Fibroblast of villous mesenchyme (primary cell): ENCODE measurements at regions not wholly inside any gene's neighbourhood (a gene's known extent, or its start where the extent isn't known, plus 50 kb on each side); places are given as distances from the start of the nearest gene placed in this dataset.
"Not testable (repeated sequence)": the region's sequence is repeated elsewhere in the genome, so short reads cannot be mapped to it uniquely, and the experiment has no call there.

Experiments used
- DNase-seq: peaks from one replicate; pipeline ENCODE4 v3.0.0-alpha.2; 2010; ENCODE audit warnings: low read depth
- H3K4me3 ChIP-seq: 2 replicates; pipeline ENCODE4 v1.5.1; 2011; ENCODE audit warnings: low read depth, mild to moderate bottlenecking, low read length
- TF ChIP-seq, protein P1 (sequence below): IDR thresholded peaks from 2 replicates; pipeline ENCODE4 v1.5.1; 2012; ENCODE audit warnings: low read depth, mild to moderate bottlenecking, low read length; ENCODE audit not compliant: insufficient read depth

DNA sequence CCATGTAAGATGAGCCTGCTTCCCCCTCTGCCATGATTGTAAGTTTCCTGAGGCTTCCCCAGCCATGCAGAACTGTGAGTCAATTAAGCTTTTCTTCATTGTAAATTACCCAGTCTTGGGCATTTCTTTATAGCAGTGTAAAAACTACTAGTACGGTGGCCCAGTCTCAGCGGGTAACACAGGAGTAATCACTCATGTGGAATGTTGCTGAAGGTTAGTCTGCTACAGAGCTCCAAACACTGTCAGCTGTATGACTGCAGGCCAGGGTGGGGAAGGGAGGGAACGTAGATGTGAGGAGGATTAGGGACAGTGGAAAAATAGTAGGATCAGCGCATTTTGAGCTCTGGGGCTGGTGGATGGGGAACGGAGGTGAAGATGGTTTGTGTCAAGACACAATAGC, 711.2 kb upstream of the SOX11 start:
- TF ChIP-seq, protein P1, sequence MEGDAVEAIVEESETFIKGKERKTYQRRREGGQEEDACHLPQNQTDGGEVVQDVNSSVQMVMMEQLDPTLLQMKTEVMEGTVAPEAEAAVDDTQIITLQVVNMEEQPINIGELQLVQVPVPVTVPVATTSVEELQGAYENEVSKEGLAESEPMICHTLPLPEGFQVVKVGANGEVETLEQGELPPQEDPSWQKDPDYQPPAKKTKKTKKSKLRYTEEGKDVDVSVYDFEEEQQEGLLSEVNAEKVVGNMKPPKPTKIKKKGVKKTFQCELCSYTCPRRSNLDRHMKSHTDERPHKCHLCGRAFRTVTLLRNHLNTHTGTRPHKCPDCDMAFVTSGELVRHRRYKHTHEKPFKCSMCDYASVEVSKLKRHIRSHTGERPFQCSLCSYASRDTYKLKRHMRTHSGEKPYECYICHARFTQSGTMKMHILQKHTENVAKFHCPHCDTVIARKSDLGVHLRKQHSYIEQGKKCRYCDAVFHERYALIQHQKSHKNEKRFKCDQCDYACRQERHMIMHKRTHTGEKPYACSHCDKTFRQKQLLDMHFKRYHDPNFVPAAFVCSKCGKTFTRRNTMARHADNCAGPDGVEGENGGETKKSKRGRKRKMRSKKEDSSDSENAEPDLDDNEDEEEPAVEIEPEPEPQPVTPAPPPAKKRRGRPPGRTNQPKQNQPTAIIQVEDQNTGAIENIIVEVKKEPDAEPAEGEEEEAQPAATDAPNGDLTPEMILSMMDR: no peak
- DNase-seq: no peak
- no peak overlapping the region for H3K4me3 ChIP-seq

DNA sequence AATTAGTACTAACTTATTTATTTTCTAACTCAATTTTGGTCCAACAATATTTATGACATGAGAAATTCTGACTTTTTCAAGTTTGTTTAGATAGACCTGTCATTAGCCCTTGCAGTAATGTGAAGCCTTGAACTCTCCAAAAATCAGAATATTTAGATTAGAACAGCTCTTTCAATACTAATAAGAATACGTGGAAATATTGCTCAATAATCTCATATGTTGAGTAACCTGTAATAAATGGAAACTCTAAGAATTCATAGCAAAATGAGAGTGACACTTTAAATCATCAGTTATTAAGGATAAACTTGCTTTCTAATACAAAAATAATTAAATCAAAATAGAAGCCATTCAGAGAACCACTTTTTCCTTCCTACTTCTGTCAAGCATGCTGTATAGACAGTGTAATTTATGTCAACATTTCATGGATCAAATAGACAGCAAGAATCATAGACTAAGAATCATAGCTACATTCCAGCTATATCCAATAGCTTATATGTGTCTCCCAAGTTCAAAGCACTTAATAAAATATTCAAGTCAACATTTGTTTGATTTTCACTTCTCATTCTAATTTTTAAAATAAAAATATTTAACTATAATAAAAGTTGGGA, 710.3 kb upstream of the SOX11 start:
- no peak overlapping the region for H3K4me3 ChIP-seq
- DNase-seq: no peak
- TF ChIP-seq, protein P1: no peak

DNA sequence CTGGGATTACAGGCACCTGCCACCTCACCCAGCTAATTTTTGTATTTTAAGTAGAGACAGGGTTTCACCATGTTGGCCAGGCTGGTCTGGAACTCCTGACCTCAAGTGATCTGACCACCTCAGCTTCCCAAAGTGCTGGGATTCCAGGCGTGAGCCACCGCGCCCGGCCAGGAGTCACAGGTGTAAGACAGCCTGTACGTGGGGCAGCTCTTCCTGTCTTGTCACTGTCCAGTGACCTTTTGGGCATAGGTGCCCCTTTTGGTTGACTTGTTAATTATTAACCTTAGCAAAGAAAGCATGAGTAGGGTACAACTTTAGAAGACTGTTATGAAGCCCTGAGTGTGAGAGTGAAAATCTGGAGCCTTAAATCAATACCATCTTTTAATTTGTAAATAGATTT, 703.7 kb upstream of the SOX11 start:
- not testable (repeated sequence) for H3K4me3 ChIP-seq, DNase-seq

DNA sequence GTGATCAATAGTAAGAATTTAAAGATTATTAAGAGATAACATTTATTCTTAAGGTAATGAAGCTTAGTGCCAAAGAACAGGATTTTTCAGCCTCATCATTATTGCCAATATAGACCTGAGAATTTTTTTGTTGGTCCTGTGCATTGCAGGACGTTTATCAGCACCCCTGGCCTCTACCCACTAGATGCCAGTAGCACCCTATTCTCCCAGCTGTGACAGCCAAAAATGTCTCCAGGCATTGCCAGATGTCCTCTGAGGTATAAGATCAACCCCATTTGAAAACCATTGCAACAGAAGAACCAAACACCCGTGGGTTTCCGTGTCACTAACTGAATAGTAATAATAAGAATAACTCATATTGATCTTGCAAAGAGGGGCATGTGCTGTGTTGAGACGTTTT, 700.0 kb upstream of the SOX11 start:
- no peak overlapping the region for H3K4me3 ChIP-seq
- TF ChIP-seq, protein P1: no peak
- no peak for DNase-seq

DNA sequence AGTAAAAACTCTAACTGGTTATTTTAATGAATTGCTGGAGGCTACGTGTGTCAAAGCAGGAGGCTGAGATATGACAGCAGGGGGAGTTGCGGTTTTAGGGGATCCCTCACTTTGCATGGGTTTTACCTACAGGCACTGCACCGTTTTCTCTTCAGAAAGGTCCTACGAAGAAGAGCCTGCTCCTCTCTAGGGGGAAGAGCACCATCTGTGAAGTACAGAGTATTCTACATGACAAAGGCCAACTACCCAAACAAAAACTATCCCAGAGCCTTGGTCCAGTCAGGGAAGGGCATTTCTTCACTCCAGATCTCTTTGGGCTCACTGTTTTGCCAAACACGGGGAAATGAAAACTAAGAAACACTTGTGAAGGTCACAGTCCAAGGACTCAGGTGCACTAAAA, 696.7 kb upstream of the SOX11 start:
- no peak for DNase-seq
- H3K4me3 ChIP-seq: no peak overlapping the region
- TF ChIP-seq, protein P1: no peak

DNA sequence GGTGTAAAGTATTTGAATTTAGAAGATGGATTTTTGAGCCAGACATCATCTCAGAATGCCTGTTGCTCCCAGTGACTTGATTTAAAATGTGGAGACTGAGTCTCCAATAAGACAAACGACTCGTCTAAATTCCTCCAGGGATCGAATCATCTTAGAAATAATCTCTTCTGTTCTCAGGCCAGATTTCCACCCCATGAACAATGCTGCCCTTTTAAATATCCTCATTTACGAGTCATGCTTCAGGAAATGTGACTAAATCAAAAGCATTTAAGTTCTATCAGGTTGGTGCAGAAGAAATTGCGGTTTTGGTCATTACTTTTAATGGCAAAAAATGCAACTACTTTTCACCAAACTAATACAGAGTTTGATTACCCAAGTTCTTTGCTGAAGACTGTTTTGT, 684.6 kb upstream of the SOX11 start:
- H3K4me3 ChIP-seq: no peak overlapping the region
- TF ChIP-seq, protein P1: no peak
- no peak for DNase-seq

DNA sequence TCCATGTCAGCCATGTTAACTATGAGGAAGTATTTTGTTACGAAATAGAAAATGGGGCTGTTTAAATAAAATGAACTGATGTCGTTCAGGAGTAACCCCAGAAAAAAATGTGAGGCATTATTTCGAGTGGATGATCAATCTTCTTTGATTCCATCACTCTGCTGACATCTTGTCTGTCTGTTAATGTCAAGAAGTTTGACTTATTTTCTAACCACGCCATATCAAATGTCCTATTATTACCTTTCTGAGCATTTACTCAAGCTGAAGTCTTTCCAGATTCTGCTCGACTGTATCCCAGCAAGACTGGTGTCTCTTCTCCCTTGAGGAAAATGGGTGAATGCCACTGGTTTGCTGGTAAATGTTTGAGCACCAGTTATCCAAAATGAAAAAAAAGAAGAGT, 672.9 kb upstream of the SOX11 start:
- H3K4me3 ChIP-seq: no peak overlapping the region
- TF ChIP-seq, protein P1: no peak
- DNase-seq: no peak
